Activated CD4-positive, alpha-beta memory T cell treated with anti-CD3 and anti-CD28 coated beads, Interleukin-2, amount 10 ng/mL, durations not matched to agents 7 days and 5 days (primary cell): ENCODE measurements at regions not wholly inside any gene's neighbourhood (a gene's known extent, or its start where the extent isn't known, plus 50 kb on each side); places are given as distances from the start of the nearest gene placed in this dataset.

Experiments
- CTCF ChIA-PET: fragments of 350-600 bp; sonication (Branson Sonifier 250); formaldehyde crosslinking; loops from one replicate; lab custom pipeline; 2021; ENCODE audit warnings: antibody characterized with exemption, inconsistent platforms; lab: Charles Lee
- POLR2A ChIA-PET: fragments of 350-600 bp; sonication (Branson Sonifier 250); formaldehyde crosslinking; loops from one replicate; lab custom pipeline; 2021; ENCODE audit warnings: antibody characterized with exemption; lab: Charles Lee
- DNase-seq: peaks from one replicate; pipeline ENCODE4 v3.0.0-alpha.2; 2020
- H3K27ac Mint-ChIP-seq: one replicate; pipeline ENCODE4 v1.8.0; 2021; ENCODE audit warnings: mild to moderate bottlenecking, mixed read lengths
- H3K27me3 Mint-ChIP-seq: one replicate; pipeline ENCODE4 v1.8.0; 2021; ENCODE audit warnings: mixed read lengths
- H3K36me3 Mint-ChIP-seq: one replicate; pipeline ENCODE4 v1.8.0; 2021; ENCODE audit warnings: low read depth, mixed read lengths
- H3K4me1 Mint-ChIP-seq: one replicate; pipeline ENCODE4 v1.8.0; 2021; ENCODE audit warnings: mixed read lengths
- H3K4me3 Mint-ChIP-seq: one replicate; pipeline ENCODE4 v1.8.0; 2021; ENCODE audit warnings: mild to moderate bottlenecking, mixed read lengths
- H3K9me3 Mint-ChIP-seq: one replicate; pipeline ENCODE4 v1.8.0; 2021; ENCODE audit warnings: mixed read lengths

- peaks cover 12% of the 10 kb centered on the region for H3K27me3 Mint-ChIP-seq
- H3K27ac Mint-ChIP-seq, result no peak overlapping the region
- CTCF ChIA-PET, result no interaction called here
Measured at GRCh38 chr5:169494383-169494935, 89.1 kb upstream of the SPDL1 start.

GRCh38 chr5:169474226-169474625 is 109.3 kb upstream of the SPDL1 start:
- Mint-ChIP-seq H3K27me3 (peaks cover 36% of the 10 kb centered on the region), H3K4me3 (no peak overlapping the region)

More at GRCh38 chr5:169494383-169494935, 89.1 kb upstream of the SPDL1 start:
- H3K4me3 Mint-ChIP-seq, result no peak overlapping the region
- no peaks in the 10 kb centered on the region for H3K4me1 Mint-ChIP-seq
- H3K9me3 Mint-ChIP-seq, result no peaks in the 10 kb centered on the region
- POLR2A ChIA-PET, result interaction anchor here (0.8 kb wide), 1 partner anchor 9 kb away, joined by 3 read pairs; no protein-coding TSS in a partner anchor
- no peaks in the 10 kb centered on the region for H3K36me3 Mint-ChIP-seq
- DNase-seq, result no peak

GRCh38 chr5:169472544-169472943 is 111.0 kb upstream of the SPDL1 start:
- CTCF ChIA-PET, result no interaction called here
- Mint-ChIP-seq H3K27me3 (peaks cover 26% of the 10 kb centered on the region), H3K4me1 (no peaks in the 10 kb centered on the region), H3K9me3 (no peaks in the 10 kb centered on the region), H3K36me3 (no peaks in the 10 kb centered on the region), H3K4me3 (no peak overlapping the region), H3K27ac (no peak overlapping the region)
- POLR2A ChIA-PET, result no interaction called here
- DNase-seq, result no peak

More at GRCh38 chr5:169474226-169474625, 109.3 kb upstream of the SPDL1 start:
- peaks cover 4% of the 10 kb centered on the region for H3K4me1 Mint-ChIP-seq
- no peak overlapping the region for H3K27ac Mint-ChIP-seq
- ChIA-PET CTCF (no interaction called here), POLR2A (no interaction called here)
- no peak for DNase-seq
- H3K9me3 Mint-ChIP-seq, result no peaks in the 10 kb centered on the region
- H3K36me3 Mint-ChIP-seq, result no peaks in the 10 kb centered on the region

- no peaks in the 10 kb centered on the region for H3K9me3 Mint-ChIP-seq
- H3K27ac Mint-ChIP-seq, result no peak overlapping the region
- no peaks in the 10 kb centered on the region for H3K4me1 Mint-ChIP-seq
- H3K36me3 Mint-ChIP-seq, result no peaks in the 10 kb centered on the region
- POLR2A ChIA-PET, result no interaction called here
- H3K27me3 Mint-ChIP-seq, result peaks cover 15% of the 10 kb centered on the region
- CTCF ChIA-PET, result no interaction called here
- DNase-seq, result no peak
- no peak overlapping the region for H3K4me3 Mint-ChIP-seq
Measured at GRCh38 chr5:169471021-169471420, 112.6 kb upstream of the SPDL1 start.

- POLR2A ChIA-PET, result no interaction called here
- Mint-ChIP-seq H3K27me3 (peaks cover 4% of the 10 kb centered on the region), H3K9me3 (no peaks in the 10 kb centered on the region), H3K4me1 (no peaks in the 10 kb centered on the region), H3K36me3 (no peaks in the 10 kb centered on the region), H3K27ac (no peak overlapping the region), H3K4me3 (no peak overlapping the region)
- no peak for DNase-seq
- CTCF ChIA-PET, result no interaction called here
Measured at GRCh38 chr5:169467041-169467771, 116.4 kb upstream of the SPDL1 start.

- Mint-ChIP-seq H3K36me3 (no peaks in the 10 kb centered on the region), H3K9me3 (no peaks in the 10 kb centered on the region), H3K4me3 (no peak overlapping the region), H3K27me3 (peaks cover 10% of the 10 kb centered on the region), H3K27ac (no peak overlapping the region), H3K4me1 (no peaks in the 10 kb centered on the region)
- ChIA-PET POLR2A (no interaction called here), CTCF (no interaction called here)
- DNase-seq, result no peak
Measured at GRCh38 chr5:169460896-169461295, 122.7 kb upstream of the SPDL1 start.

- Mint-ChIP-seq H3K27me3 (peaks cover 10% of the 10 kb centered on the region), H3K4me3 (no peak overlapping the region), H3K27ac (no peak overlapping the region), H3K36me3 (no peaks in the 10 kb centered on the region), H3K4me1 (no peaks in the 10 kb centered on the region), H3K9me3 (no peaks in the 10 kb centered on the region)
- ChIA-PET POLR2A (no interaction called here), CTCF (no interaction called here)
- DNase-seq, result no peak
Measured at GRCh38 chr5:169460123-169460522, 123.5 kb upstream of the SPDL1 start.

- Mint-ChIP-seq H3K4me3 (no peak overlapping the region), H3K27ac (no peak overlapping the region), H3K4me1 (no peaks in the 10 kb centered on the region), H3K27me3 (peaks cover 8% of the 10 kb centered on the region), H3K36me3 (no peaks in the 10 kb centered on the region), H3K9me3 (no peaks in the 10 kb centered on the region)
- ChIA-PET CTCF (no interaction called here), POLR2A (no interaction called here)
- DNase-seq, result no peak
Measured at GRCh38 chr5:169458221-169458620, 125.4 kb upstream of the SPDL1 start.

GRCh38 chr5:169450464-169450863 is 133.1 kb upstream of the SPDL1 start:
- ChIA-PET CTCF (no interaction called here), POLR2A (no interaction called here)

GRCh38 chr5:169448826-169449225 is 134.7 kb upstream of the SPDL1 start:
- Mint-ChIP-seq H3K27ac (no peak overlapping the region), H3K4me3 (no peak overlapping the region), H3K9me3 (no peaks in the 10 kb centered on the region), H3K27me3 (peaks cover 5% of the 10 kb centered on the region), H3K4me1 (no peaks in the 10 kb centered on the region), H3K36me3 (no peaks in the 10 kb centered on the region)
- CTCF ChIA-PET, result no interaction called here
- no peak for DNase-seq
- POLR2A ChIA-PET, result no interaction called here

More at GRCh38 chr5:169450464-169450863, 133.1 kb upstream of the SPDL1 start:
- no peak for DNase-seq
- Mint-ChIP-seq H3K9me3 (no peaks in the 10 kb centered on the region), H3K4me1 (no peaks in the 10 kb centered on the region), H3K27ac (no peak overlapping the region), H3K27me3 (peaks cover 5% of the 10 kb centered on the region), H3K36me3 (no peaks in the 10 kb centered on the region), H3K4me3 (no peak overlapping the region)

- H3K27ac Mint-ChIP-seq, result no peak overlapping the region
- H3K36me3 Mint-ChIP-seq, result no peaks in the 10 kb centered on the region
- H3K9me3 Mint-ChIP-seq, result no peaks in the 10 kb centered on the region
- CTCF ChIA-PET, result no interaction called here
- no peak overlapping the region for H3K4me3 Mint-ChIP-seq
- no peaks in the 10 kb centered on the region for H3K4me1 Mint-ChIP-seq
- no peak for DNase-seq
- H3K27me3 Mint-ChIP-seq, result peaks cover 7% of the 10 kb centered on the region
- POLR2A ChIA-PET, result no interaction called here
Measured at GRCh38 chr5:169445191-169445590, 138.4 kb upstream of the SPDL1 start.

- peaks cover 6% of the 10 kb centered on the region for H3K27me3 Mint-ChIP-seq
- CTCF ChIA-PET, result no interaction called here
- no peaks in the 10 kb centered on the region for H3K9me3 Mint-ChIP-seq
Measured at GRCh38 chr5:169442913-169443784, 140.4 kb upstream of the SPDL1 start.

GRCh38 chr5:169442403-169442874 is 141.1 kb upstream of the SPDL1 start:
- Mint-ChIP-seq H3K27ac (no peak overlapping the region), H3K4me3 (no peak overlapping the region), H3K36me3 (no peaks in the 10 kb centered on the region), H3K4me1 (no peaks in the 10 kb centered on the region), H3K9me3 (no peaks in the 10 kb centered on the region), H3K27me3 (peaks cover 6% of the 10 kb centered on the region)
- DNase-seq, result no peak
- ChIA-PET CTCF (interaction anchor here (0.6 kb wide), 1 partner anchor 299 kb away, joined by 3 read pairs; no protein-coding TSS in a partner anchor), POLR2A (no interaction called here)

More at GRCh38 chr5:169442913-169443784, 140.4 kb upstream of the SPDL1 start:
- Mint-ChIP-seq H3K4me3 (no peak overlapping the region), H3K4me1 (no peaks in the 10 kb centered on the region), H3K36me3 (no peaks in the 10 kb centered on the region), H3K27ac (no peak overlapping the region)
- POLR2A ChIA-PET, result no interaction called here
- no peak for DNase-seq
